Natural killer cell (primary cell): ENCODE measurements at regions not wholly inside any gene's neighbourhood (a gene's known extent, or its start where the extent isn't known, plus 50 kb on each side); places are given as distances from the start of the nearest gene placed in this dataset.

ENCODE experiments used
- ATAC-seq, 3 donors: fragments of 150-1000 bp in 2 of 3; fragments of 200-7000 bp in 1 of 3; cut with Tn5 transposase; 1 replicate in 1 of 3; 2 replicates in 2 of 3; pipeline ENCODE4 v1.10.0; 2021; ENCODE audit warnings: mild to moderate bottlenecking in 2 of 3, moderate library complexity in 2 of 3
- DNase-seq, 2 donors: peaks; one replicate each; pipeline versions ENCODE4 v3.0.0 to v3.0.0-alpha.2; 2013 to 2021; ENCODE audit warnings: mixed read lengths in 1 of 2
- H3K27ac ChIP-seq: one replicate; pipeline ENCODE4 v1.5.1; 2013; ENCODE audit warnings: mild to moderate bottlenecking, low read length
- H3K27me3 ChIP-seq: one replicate; pipeline ENCODE4 v1.6.1; 2013; ENCODE audit warnings: low read length; ENCODE audit not compliant: control insufficient read depth, insufficient read depth
- H3K36me3 ChIP-seq: one replicate; pipeline ENCODE4 v1.6.1; 2013; ENCODE audit warnings: low read length; ENCODE audit not compliant: control insufficient read depth, insufficient read depth
- H3K4me1 ChIP-seq: one replicate; pipeline ENCODE4 v1.6.1; 2013; ENCODE audit warnings: low read length; ENCODE audit not compliant: control insufficient read depth, insufficient read depth
- H3K4me3 ChIP-seq: one replicate; pipeline ENCODE4 v1.5.1; 2013; ENCODE audit warnings: low read length
- H3K9me3 ChIP-seq: one replicate; pipeline ENCODE4 v1.6.1; 2013; ENCODE audit warnings: low read length; ENCODE audit not compliant: control insufficient read depth, insufficient read depth
- H3K27ac Mint-ChIP-seq, 2 donors: one replicate each; pipeline ENCODE4 v1.8.0; 2022; ENCODE audit warnings: mild to moderate bottlenecking in 2 of 2, mixed read lengths in 2 of 2, moderate library complexity in 1 of 2
- H3K27me3 Mint-ChIP-seq, 2 donors: one replicate each; pipeline ENCODE4 v1.8.0; 2022; ENCODE audit warnings: low read depth in 2 of 2, mixed read lengths in 2 of 2
- H3K36me3 Mint-ChIP-seq: one replicate; pipeline ENCODE4 v1.8.0; 2022; ENCODE audit warnings: mixed read lengths
- H3K4me1 Mint-ChIP-seq, 2 donors: one replicate each; pipeline ENCODE4 v1.8.0; 2022; ENCODE audit warnings: mixed read lengths in 2 of 2
- H3K4me3 Mint-ChIP-seq: one replicate; pipeline ENCODE4 v1.8.0; 2022; ENCODE audit warnings: mild to moderate bottlenecking, moderate library complexity, mixed read lengths
- H3K9me3 Mint-ChIP-seq, 2 donors: one replicate each; pipeline ENCODE4 v1.8.0; 2022; ENCODE audit warnings: mixed read lengths in 2 of 2
- CTCF ChIP-seq: fragments of 200-600 bp; IDR thresholded peaks from one replicate; pipeline ENCODE4 v1.8.0; 2022; ENCODE audit warnings: antibody characterized with exemption
- WGBS: methylation state at CpG from one replicate; pipeline ENCODE4 v1.1.7; 2013; ENCODE audit warnings: missing lambda C conversion rate; ENCODE audit not compliant: insufficient coverage; 5-methylcytosine and 5-hydroxymethylcytosine counted together
- intact Hi-C: fragments of 100-400 bp; cut with micrococcal nuclease; formaldehyde crosslinking; loops from one replicate; pipeline ENCODE4 v1.14.2; 2022

DNA sequence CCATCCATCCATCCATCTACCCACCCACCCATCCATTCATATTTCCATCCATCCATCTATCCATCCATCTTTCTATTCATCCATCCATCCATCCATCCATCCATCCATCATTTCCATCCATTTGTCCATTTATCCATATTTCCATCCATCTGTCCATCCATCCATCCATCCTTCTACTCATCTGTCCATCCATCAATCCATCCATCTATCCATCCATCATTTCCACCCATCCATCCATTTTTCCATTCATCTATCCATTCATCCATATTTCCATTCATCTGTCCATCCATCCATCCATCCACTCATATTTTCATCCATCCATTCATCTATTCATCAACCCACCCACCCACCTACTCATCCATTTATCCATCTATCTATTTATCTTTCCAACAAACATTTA lies 229.6 kb downstream of the TEX29 start:
- H3K36me3 ChIP-seq = no peaks in the 10 kb centered on the region
- peaks cover 0 to 4% of the 10 kb centered on the region in 2 donors for H3K9me3 Mint-ChIP-seq
- H3K36me3 Mint-ChIP-seq = no peaks in the 10 kb centered on the region
- H3K27ac ChIP-seq = no peak overlapping the region
- DNase-seq (no peak), ATAC-seq (no peak)
- H3K4me3 Mint-ChIP-seq = no peak overlapping the region
- intact Hi-C loops = no loop called here
- no peaks in the 10 kb centered on the region for H3K27me3 ChIP-seq
- H3K27ac Mint-ChIP-seq = no peak overlapping the region
- H3K27me3 Mint-ChIP-seq = peaks cover 0 to 4% of the 10 kb centered on the region in 2 donors
- no peak for TF ChIP-seq CTCF
- peaks cover 5% of the 10 kb centered on the region for H3K9me3 ChIP-seq
- H3K4me3 ChIP-seq = no peak overlapping the region
- peaks cover 5 to 13% of the 10 kb centered on the region in 2 donors for H3K4me1 Mint-ChIP-seq
- peaks cover 5% of the 10 kb centered on the region for H3K4me1 ChIP-seq

- no peak for ATAC-seq
- Mint-ChIP-seq H3K27me3 (peaks cover 0 to 4% of the 10 kb centered on the region in 2 donors), H3K4me3 (no peak overlapping the region), H3K9me3 (peaks cover 0 to 4% of the 10 kb centered on the region in 2 donors), H3K4me1 (peaks cover 5 to 13% of the 10 kb centered on the region in 2 donors), H3K27ac (no peak overlapping the region), H3K36me3 (no peaks in the 10 kb centered on the region)
- Histone ChIP-seq H3K36me3 (no peaks in the 10 kb centered on the region), H3K9me3 (peaks cover under 1% of the 10 kb centered on the region), H3K27me3 (no peaks in the 10 kb centered on the region), H3K4me1 (peaks cover 5% of the 10 kb centered on the region), H3K27ac (no peak overlapping the region), H3K4me3 (no peak overlapping the region)
- TF ChIP-seq CTCF = no peak
- WGBS = 90% methylated on average over 5 of the region's 5 CpGs
- intact Hi-C loops = no loop called here
- DNase-seq = no peak
These were observed 230.9 kb downstream of the TEX29 start for GRCh38 chr13:111551204-111551820.

DNA sequence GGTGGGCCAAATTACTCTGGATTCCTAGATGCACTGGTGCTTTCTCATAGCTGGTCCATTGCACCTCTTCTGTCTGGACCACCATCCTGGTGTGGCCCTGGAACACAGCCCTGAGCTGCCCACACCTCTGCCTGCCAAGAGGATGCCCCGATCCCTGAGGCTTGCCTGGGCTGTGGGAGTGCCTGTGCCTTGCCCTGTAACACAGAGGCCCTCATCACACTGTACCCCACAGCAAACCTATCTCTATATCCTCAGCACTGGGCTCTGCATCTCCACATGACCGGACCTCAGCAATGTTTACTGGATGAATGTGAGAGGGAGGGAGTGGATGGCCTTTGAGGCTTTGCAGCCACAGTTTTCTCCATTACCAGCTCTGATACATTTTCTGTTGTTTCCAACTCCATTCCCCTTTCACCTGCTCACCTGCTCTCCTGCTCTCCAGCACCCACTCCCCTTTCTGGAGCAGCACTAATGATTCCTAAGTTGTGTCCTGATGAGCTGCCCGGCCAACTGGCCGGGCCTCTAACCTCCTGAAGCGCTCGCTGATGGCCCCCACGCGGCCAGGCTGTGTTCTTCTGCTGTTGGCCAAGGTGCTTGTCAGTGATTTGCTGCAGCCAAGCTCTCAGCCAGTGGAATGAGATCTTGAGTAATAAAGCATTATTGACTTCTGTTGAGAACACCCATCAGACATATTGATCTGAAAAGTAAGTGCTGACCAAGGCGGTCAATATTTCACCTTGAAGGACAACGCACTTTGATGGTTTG lies 232.6 kb downstream of the TEX29 start:
- H3K36me3 ChIP-seq = no peaks in the 10 kb centered on the region
- no peaks in the 10 kb centered on the region for H3K27me3 ChIP-seq
- no peak for DNase-seq
- Mint-ChIP-seq H3K36me3 (no peaks in the 10 kb centered on the region), H3K4me3 (no peak overlapping the region), H3K27me3 (peaks cover 10% of the 10 kb centered on the region in 2 donors), H3K9me3 (peaks cover 0 to 4% of the 10 kb centered on the region in 2 donors), H3K4me1 (peaks cover 12 to 18% of the 10 kb centered on the region in 2 donors), H3K27ac (no peak overlapping the region)
- no peak overlapping the region for H3K4me3 ChIP-seq
- no peak overlapping the region for H3K27ac ChIP-seq
- H3K9me3 ChIP-seq = no peaks in the 10 kb centered on the region
- ATAC-seq = no peak
- TF ChIP-seq CTCF = no peak
- 94% methylated on average over 9 of the region's 10 CpGs for WGBS
- peaks cover 5% of the 10 kb centered on the region for H3K4me1 ChIP-seq
- intact Hi-C loops = no loop called here
